Activated CD8-positive, alpha-beta T cell treated with anti-CD3 and anti-CD28 coated beads for 36 hours (primary cell): ENCODE measurements at regions not wholly inside any gene's neighbourhood (a gene's known extent, or its start where the extent isn't known, plus 50 kb on each side); places are given as distances from the start of the nearest gene placed in this dataset.

ENCODE experiments used
- ATAC-seq: fragments of 200-7000 bp; cut with Tn5 transposase; one replicate; pipeline ENCODE4 v1.10.0; 2021; ENCODE audit warnings: mild to moderate bottlenecking, moderate library complexity
- CTCF ChIA-PET: fragments of 350-600 bp; sonication (Branson Sonifier 250); formaldehyde crosslinking; loops from one replicate; lab custom pipeline; 2021; ENCODE audit warnings: antibody characterized with exemption; lab: Charles Lee
- POLR2A ChIA-PET: fragments of 350-600 bp; sonication (Branson Sonifier 250); formaldehyde crosslinking; loops from one replicate; lab custom pipeline; 2021; ENCODE audit warnings: antibody characterized with exemption; lab: Charles Lee
- DNase-seq: peaks from one replicate; pipeline ENCODE4 v3.0.0-alpha.2; 2020
- H3K27ac Mint-ChIP-seq: one replicate; pipeline ENCODE4 v1.8.0; 2021; ENCODE audit warnings: mild to moderate bottlenecking, mixed read lengths
- H3K27me3 Mint-ChIP-seq: one replicate; pipeline ENCODE4 v1.8.0; 2021; ENCODE audit warnings: mixed read lengths
- H3K36me3 Mint-ChIP-seq: one replicate; pipeline ENCODE4 v1.8.0; 2021; ENCODE audit warnings: low read depth, mixed read lengths
- H3K4me1 Mint-ChIP-seq: one replicate; pipeline ENCODE4 v1.8.0; 2021; ENCODE audit warnings: low read depth, mixed read lengths
- H3K4me3 Mint-ChIP-seq: one replicate; pipeline ENCODE4 v1.8.0; 2021; ENCODE audit warnings: mild to moderate bottlenecking, moderate library complexity, mixed read lengths
- H3K9me3 Mint-ChIP-seq: one replicate; pipeline ENCODE4 v1.8.0; 2021; ENCODE audit warnings: mixed read lengths
- intact Hi-C: fragments of 100-400 bp; cut with micrococcal nuclease; formaldehyde crosslinking; loops from one replicate; pipeline ENCODE4 v1.10.0; 2022
- TF ChIP-seq, protein P1 (sequence below): fragments of 200-600 bp; IDR thresholded peaks from one replicate; pipeline ENCODE4 v1.8.0; 2022; ENCODE audit warnings: antibody characterized with exemption, mild to moderate bottlenecking

DNA sequence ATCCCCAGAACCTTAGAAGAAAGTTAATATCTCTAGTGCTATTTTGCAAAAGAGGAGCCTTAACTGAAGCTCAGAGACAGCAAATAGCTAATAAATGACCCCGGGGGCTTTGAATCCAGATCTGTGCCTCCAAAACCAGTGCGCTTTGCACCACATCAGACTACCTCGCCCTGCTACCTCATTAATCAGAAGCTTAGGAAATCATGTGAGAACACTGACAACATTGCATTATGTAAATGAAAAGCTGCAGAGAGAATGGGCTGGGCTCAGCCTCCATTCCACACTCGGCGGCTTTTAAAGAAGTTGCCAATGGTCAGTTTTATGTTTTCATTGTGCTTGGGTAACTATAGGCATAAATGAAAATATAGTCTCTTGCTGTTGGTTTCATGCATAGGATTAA lies 54.0 kb upstream of the STMND1 start:
- TF ChIP-seq, protein P1, sequence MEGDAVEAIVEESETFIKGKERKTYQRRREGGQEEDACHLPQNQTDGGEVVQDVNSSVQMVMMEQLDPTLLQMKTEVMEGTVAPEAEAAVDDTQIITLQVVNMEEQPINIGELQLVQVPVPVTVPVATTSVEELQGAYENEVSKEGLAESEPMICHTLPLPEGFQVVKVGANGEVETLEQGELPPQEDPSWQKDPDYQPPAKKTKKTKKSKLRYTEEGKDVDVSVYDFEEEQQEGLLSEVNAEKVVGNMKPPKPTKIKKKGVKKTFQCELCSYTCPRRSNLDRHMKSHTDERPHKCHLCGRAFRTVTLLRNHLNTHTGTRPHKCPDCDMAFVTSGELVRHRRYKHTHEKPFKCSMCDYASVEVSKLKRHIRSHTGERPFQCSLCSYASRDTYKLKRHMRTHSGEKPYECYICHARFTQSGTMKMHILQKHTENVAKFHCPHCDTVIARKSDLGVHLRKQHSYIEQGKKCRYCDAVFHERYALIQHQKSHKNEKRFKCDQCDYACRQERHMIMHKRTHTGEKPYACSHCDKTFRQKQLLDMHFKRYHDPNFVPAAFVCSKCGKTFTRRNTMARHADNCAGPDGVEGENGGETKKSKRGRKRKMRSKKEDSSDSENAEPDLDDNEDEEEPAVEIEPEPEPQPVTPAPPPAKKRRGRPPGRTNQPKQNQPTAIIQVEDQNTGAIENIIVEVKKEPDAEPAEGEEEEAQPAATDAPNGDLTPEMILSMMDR: no peak
- H3K9me3 Mint-ChIP-seq: peaks cover 1% of the 10 kb centered on the region
- CTCF ChIA-PET: no interaction called here

DNA sequence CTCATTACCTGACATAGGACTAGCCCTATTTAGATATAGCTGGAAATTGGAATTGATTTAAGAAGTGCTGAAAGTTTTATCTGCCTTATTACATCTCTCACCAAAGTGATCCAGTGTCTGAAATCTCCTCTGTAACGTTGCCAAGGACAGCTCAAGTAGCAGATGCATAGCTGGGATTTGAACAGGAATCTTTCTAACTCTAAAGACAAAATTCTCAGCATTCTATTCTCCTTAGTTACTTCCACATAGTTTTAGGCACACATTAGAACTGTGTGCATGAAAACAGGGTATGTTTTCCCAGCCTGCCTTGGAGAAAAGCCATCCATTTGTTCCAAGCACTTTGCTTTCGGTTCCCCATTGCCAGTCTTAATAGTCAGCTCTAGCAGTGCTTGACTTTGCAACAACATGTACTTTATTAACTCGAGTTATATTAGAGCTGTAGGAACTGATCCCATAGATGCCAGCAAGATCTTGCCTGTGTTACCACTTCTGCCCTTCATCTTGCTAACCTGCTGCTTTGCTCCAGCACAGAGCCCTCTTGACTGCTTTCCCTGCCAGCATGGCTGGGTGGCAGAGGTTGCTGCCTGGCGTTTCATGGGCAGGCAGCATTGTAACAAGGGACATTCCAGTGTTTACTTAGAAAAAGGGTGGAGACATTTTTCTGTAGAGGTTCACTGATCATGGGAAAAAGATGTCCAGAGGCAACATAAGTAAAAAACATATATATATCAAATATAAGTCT lies 56.1 kb upstream of the STMND1 start:
- Mint-ChIP-seq H3K4me3 (no peak overlapping the region), H3K36me3 (no peaks in the 10 kb centered on the region), H3K4me1 (no peaks in the 10 kb centered on the region), H3K27ac (no peak overlapping the region), H3K9me3 (peaks cover 1% of the 10 kb centered on the region), H3K27me3 (peaks cover 33% of the 10 kb centered on the region)
- ChIA-PET POLR2A (no interaction called here), CTCF (interaction anchor here (1.1 to 1.5 kb wide), 2 partner anchors 47 to 729 kb away, joined by 3 read pairs; no protein-coding TSS in a partner anchor)
- TF ChIP-seq, protein P1: no peak
- intact Hi-C loops: no loop called here
- no peak for ATAC-seq
- DNase-seq: no peak

More for the DNA sequence above, 54.0 kb upstream of the STMND1 start:
- Mint-ChIP-seq H3K36me3 (no peaks in the 10 kb centered on the region), H3K4me3 (no peak overlapping the region), H3K4me1 (no peaks in the 10 kb centered on the region), H3K27ac (no peak overlapping the region), H3K27me3 (peaks cover 29% of the 10 kb centered on the region)
- DNase-seq (no peak), ATAC-seq (no peak)
- intact Hi-C loops: no loop called here
- POLR2A ChIA-PET: interaction anchor here (1.1 kb wide), 1 partner anchor 22 kb away, joined by 3 read pairs; no protein-coding TSS in a partner anchor

- no peak for ATAC-seq
- intact Hi-C loops: no loop called here
- Mint-ChIP-seq H3K4me1 (no peaks in the 10 kb centered on the region), H3K36me3 (no peaks in the 10 kb centered on the region), H3K27ac (no peak overlapping the region), H3K4me3 (no peak overlapping the region), H3K27me3 (peaks cover 35% of the 10 kb centered on the region), H3K9me3 (peaks cover 1% of the 10 kb centered on the region)
- no peak for DNase-seq
- POLR2A ChIA-PET: no interaction called here
- TF ChIP-seq, protein P1: no peak
- CTCF ChIA-PET: no interaction called here
Measured at GRCh38 chr6:17043148-17043522, 58.7 kb upstream of the STMND1 start.

DNA sequence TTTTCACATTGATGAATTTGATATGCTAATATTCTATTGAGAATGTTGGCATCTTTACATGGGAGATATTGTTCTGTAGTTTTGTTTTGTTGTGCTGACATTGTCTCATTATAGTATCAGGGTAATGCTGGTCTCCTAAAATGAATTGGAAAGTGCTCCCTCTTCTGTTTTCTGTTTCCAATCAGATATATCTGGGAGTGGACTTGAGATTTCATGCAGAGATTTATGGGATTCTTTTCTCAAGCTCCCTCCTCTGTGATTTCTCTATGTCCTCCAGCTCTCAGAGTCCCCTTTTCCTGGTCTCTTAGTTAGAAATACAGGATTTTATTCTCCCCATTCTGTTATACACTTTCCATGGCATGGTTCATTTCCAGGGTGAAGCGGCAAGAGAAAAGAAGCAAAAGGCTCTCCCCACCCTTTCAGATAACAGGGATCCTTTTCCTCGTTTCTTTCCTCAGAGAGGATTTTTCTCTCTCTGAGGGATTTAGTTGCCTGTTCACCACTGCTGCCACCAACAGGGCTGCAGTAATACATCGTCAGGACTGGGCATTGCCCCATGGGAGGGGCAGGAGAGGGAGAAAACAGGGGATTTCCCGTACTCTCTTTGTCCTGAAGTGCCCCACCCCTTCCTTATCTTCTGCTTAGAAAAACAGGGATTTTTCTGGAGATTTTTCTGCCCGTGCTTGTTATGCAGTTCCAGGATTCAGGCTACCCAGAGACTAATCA lies 59.3 kb upstream of the STMND1 start:
- H3K4me3 Mint-ChIP-seq: no peak overlapping the region
- no peak for ATAC-seq
- peaks cover 33% of the 10 kb centered on the region for H3K27me3 Mint-ChIP-seq

More for the DNA sequence above, 59.3 kb upstream of the STMND1 start:
- ChIA-PET POLR2A (no interaction called here), CTCF (no interaction called here)
- Mint-ChIP-seq H3K27ac (no peak overlapping the region), H3K4me1 (no peaks in the 10 kb centered on the region), H3K36me3 (no peaks in the 10 kb centered on the region), H3K9me3 (peaks cover 1% of the 10 kb centered on the region)
- intact Hi-C loops: no loop called here
- TF ChIP-seq, protein P1: no peak
- DNase-seq: no peak
